ENCODE measurements at regions not wholly inside any gene's neighbourhood (a gene's known extent, or its start where the extent isn't known, plus 50 kb on each side); places are given as distances from the start of the nearest gene placed in this dataset.

- Histone ChIP-seq H3K4me2 (no peak overlapping the region), H3K4me1 (no peaks in the 10 kb centered on the region), H3K9me3 (no peaks in the 10 kb centered on the region), H3K27ac (no peak overlapping the region), H3K4me3 (no peak overlapping the region)
- ChIA-PET POLR2A (no interaction called here), CTCF (no interaction called here)
- DNase-seq (ENCODE audit: low read depth in 1 of 2, low spot score in 1 of 2) (no peak), ATAC-seq (no peak), FAIRE-seq (no peak)
- 2% methylated on average over 6 of the region's 6 CpGs for WGBS (ENCODE audit: missing lambda C conversion rate)
- no peak for TF ChIP-seq PBX3 (IDR thresholded peaks at IDR 0.05)
- no peak for TF ChIP-seq CBX2 (IDR thresholded peaks at IDR 0.05; ENCODE audit: borderline replicate concordance, low read depth)
- TF ChIP-seq E2F6 (IDR thresholded peaks at IDR 0.05; ENCODE audit: borderline replicate concordance, low read depth): no peak
- TF ChIP-seq EHMT2 (IDR thresholded peaks at IDR 0.05; ENCODE audit: low read depth): no peak
- TF ChIP-seq BCL3 (IDR thresholded peaks at IDR 0.05): no peak
- TF ChIP-seq ZNF302 (CRISPR knock-in tag; IDR thresholded peaks at IDR 0.05): no peak
- TF ChIP-seq, protein P1, sequence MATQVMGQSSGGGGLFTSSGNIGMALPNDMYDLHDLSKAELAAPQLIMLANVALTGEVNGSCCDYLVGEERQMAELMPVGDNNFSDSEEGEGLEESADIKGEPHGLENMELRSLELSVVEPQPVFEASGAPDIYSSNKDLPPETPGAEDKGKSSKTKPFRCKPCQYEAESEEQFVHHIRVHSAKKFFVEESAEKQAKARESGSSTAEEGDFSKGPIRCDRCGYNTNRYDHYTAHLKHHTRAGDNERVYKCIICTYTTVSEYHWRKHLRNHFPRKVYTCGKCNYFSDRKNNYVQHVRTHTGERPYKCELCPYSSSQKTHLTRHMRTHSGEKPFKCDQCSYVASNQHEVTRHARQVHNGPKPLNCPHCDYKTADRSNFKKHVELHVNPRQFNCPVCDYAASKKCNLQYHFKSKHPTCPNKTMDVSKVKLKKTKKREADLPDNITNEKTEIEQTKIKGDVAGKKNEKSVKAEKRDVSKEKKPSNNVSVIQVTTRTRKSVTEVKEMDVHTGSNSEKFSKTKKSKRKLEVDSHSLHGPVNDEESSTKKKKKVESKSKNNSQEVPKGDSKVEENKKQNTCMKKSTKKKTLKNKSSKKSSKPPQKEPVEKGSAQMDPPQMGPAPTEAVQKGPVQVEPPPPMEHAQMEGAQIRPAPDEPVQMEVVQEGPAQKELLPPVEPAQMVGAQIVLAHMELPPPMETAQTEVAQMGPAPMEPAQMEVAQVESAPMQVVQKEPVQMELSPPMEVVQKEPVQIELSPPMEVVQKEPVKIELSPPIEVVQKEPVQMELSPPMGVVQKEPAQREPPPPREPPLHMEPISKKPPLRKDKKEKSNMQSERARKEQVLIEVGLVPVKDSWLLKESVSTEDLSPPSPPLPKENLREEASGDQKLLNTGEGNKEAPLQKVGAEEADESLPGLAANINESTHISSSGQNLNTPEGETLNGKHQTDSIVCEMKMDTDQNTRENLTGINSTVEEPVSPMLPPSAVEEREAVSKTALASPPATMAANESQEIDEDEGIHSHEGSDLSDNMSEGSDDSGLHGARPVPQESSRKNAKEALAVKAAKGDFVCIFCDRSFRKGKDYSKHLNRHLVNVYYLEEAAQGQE (IDR thresholded peaks at IDR 0.05): no peak
- TF ChIP-seq NR3C1 (IDR thresholded peaks at IDR 0.05): no peak
- TF ChIP-seq, protein P2, sequence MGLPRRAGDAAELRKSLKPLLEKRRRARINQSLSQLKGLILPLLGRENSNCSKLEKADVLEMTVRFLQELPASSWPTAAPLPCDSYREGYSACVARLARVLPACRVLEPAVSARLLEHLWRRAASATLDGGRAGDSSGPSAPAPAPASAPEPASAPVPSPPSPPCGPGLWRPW (IDR thresholded peaks at IDR 0.05): no peak
- TF ChIP-seq, protein P3, sequence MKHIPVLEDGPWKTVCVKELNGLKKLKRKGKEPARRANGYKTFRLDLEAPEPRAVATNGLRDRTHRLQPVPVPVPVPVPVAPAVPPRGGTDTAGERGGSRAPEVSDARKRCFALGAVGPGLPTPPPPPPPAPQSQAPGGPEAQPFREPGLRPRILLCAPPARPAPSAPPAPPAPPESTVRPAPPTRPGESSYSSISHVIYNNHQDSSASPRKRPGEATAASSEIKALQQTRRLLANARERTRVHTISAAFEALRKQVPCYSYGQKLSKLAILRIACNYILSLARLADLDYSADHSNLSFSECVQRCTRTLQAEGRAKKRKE (CRISPR knock-in tag; IDR thresholded peaks at IDR 0.05; ENCODE audit: low read depth): no peak
- TF ChIP-seq TFCP2L1 (CRISPR knock-in tag; IDR thresholded peaks at IDR 0.05): no peak
- TF ChIP-seq CEBPB (IDR thresholded peaks at IDR 0.05): no peak
- no peak for TF ChIP-seq ZFP36 (IDR thresholded peaks at IDR 0.05; ENCODE audit: borderline replicate concordance, partially characterized antibody)
Observed at GRCh38 chr5:8663374-8663773, 794.4 kb downstream of the MTRR start.

DNA sequence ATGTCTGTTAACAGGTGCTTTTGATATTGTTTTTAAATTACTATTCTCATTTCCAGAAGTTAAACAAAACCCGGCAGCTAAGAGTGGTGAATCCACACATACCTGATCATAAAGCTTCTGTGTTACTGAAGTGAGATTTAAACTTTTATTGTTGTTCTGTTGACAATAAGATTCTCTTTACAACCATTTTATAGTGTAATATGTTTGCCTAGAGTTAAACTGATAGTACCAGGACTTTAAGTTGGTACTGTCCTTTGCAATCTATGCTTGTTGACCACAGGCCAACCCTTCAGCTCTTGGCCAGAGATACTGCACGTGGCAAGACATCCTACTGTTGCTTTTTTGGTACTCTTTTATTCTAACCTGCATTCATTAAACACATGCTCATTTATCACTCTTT is 806.2 kb downstream of the MTRR start:
- FAIRE-seq (no peak), ATAC-seq (no peak), DNase-seq (ENCODE audit: low read depth in 1 of 2, low spot score in 1 of 2) (no peak)
- 12% methylated on average over 2 of the region's 2 CpGs for WGBS (ENCODE audit: missing lambda C conversion rate)
- H3K4me1 ChIP-seq: no peaks in the 10 kb centered on the region
- no peak overlapping the region for H3K4me3 ChIP-seq
- no peaks in the 10 kb centered on the region for H3K9me3 ChIP-seq
- ChIA-PET POLR2A (no interaction called here), CTCF (no interaction called here)
- no peak overlapping the region for H3K27ac ChIP-seq
- H3K4me2 ChIP-seq: no peak overlapping the region
- TF ChIP-seq HOXB13 (CRISPR knock-in tag; IDR thresholded peaks at IDR 0.05; ENCODE audit: low read depth): no peak
- no peak for TF ChIP-seq EHMT2 (IDR thresholded peaks at IDR 0.05; ENCODE audit: low read depth)
- no peak for TF ChIP-seq PBX3 (IDR thresholded peaks at IDR 0.05)
- no peak for TF ChIP-seq FOXS1 (CRISPR knock-in tag; IDR thresholded peaks at IDR 0.05)
- TF ChIP-seq POLR2A (IDR thresholded peaks at IDR 0.05; ENCODE audit: low read length): no peak
- no peak for TF ChIP-seq SMC3 (IDR thresholded peaks at IDR 0.05)
- TF ChIP-seq KDM1A (IDR thresholded peaks at IDR 0.05; ENCODE audit: low read depth): no peak
- TF ChIP-seq PHF8 (IDR thresholded peaks at IDR 0.05; ENCODE audit: borderline replicate concordance, low read depth): no peak
- TF ChIP-seq E2F6 (IDR thresholded peaks at IDR 0.05; ENCODE audit: borderline replicate concordance, low read depth): no peak
- TF ChIP-seq, protein P1 (IDR thresholded peaks at IDR 0.05): no peak
- TF ChIP-seq MAFK (IDR thresholded peaks at IDR 0.05; ENCODE audit: partially characterized antibody): no peak
- TF ChIP-seq CBX2 (IDR thresholded peaks at IDR 0.05; ENCODE audit: borderline replicate concordance, low read depth): no peak
- no peak for TF ChIP-seq CEBPB (IDR thresholded peaks at IDR 0.05)
- no peak for TF ChIP-seq KDM5A (IDR thresholded peaks at IDR 0.05)
